HepG2 (cell line): ENCODE measurements at regions not wholly inside any gene's neighbourhood (a gene's known extent, or its start where the extent isn't known, plus 50 kb on each side); places are given as distances from the start of the nearest gene placed in this dataset.

ENCODE experiments used
- ATAC-seq: fragments of 200-7000 bp; cut with Tn5 transposase; 3 replicates; pipeline ENCODE4 v1.9.1; 2020; ENCODE audit warnings: mild to moderate bottlenecking, moderate library complexity
- BruUV-seq: library from RNA; stranded (reverse); fragments of 400-500 nt; replicated peaks from 2 replicates; lab custom pipeline; 2021; lab: Mats Ljungman, UMichigan
- CTCF ChIA-PET: fragments of 300-600 bp; formaldehyde crosslinking; extraction: SDS; loops from one replicate; lab custom pipeline; 2021; ENCODE audit warnings: low total read pairs, inconsistent platforms, low intra/inter-chr PET ratio; lab: Yijun Ruan, JAX
- POLR2A ChIA-PET: fragments of 350-600 bp; sonication (Branson Sonifier 250); formaldehyde crosslinking; loops from one replicate; lab custom pipeline; 2020; ENCODE audit warnings: antibody characterized with exemption, inconsistent platforms; lab: Yijun Ruan, JAX
- DNase-seq: peaks from one replicate; pipeline ENCODE4 v3.0.0-alpha.2; 2015; ENCODE audit warnings: low spot score
- FAIRE-seq: peaks from 3 replicates; lab custom pipeline; 2011; peaks lifted over from hg19 to GRCh38; lab: Jason Lieb, UNC
- H2AFZ ChIP-seq: one replicate; pipeline ENCODE4 v1.6.1; 2011; ENCODE audit warnings: low read length, inconsistent platforms
- H3K27ac ChIP-seq: fragments of 300-600 bp; 3 replicates; pipeline ENCODE4 v1.8.0; 2011; ENCODE audit warnings: mixed run types, mild to moderate bottlenecking, mixed read lengths, low read length, inconsistent platforms; ENCODE audit not compliant: insufficient read depth; ENCODE audit errors: extremely low read length
- H3K27me3 ChIP-seq, 2 experiments: fragments of 200-600 bp in 1 of 2; 2 replicates in 1 of 2; 3 replicates in 1 of 2; pipeline versions ENCODE4 v1.6.0 to v1.8.0; 2011; ENCODE audit warnings: low read length in 2 of 2, mild to moderate bottlenecking in 2 of 2, moderate library complexity in 2 of 2, inconsistent platforms in 1 of 2; ENCODE audit not compliant: insufficient read depth in 2 of 2, control insufficient read depth in 1 of 2
- H3K36me3 ChIP-seq, 2 experiments: fragments of 200-600 bp in 1 of 2; replicated peaks in 1 of 2; 2 replicates in 1 of 2; 3 replicates in 1 of 2; pipeline versions ENCODE4 v1.5.1 to v1.8.0; 2011; ENCODE audit warnings: low read length in 2 of 2, inconsistent platforms in 1 of 2; ENCODE audit not compliant: insufficient read depth in 2 of 2, control insufficient read depth in 1 of 2
- H3K4me1 ChIP-seq: 2 replicates; pipeline ENCODE4 v1.5.1; 2012; ENCODE audit warnings: low read length, inconsistent platforms; ENCODE audit not compliant: insufficient read depth
- H3K4me2 ChIP-seq: 2 replicates; pipeline ENCODE4 v1.6.0; 2011; ENCODE audit warnings: low read depth, low read length, inconsistent platforms
- H3K4me3 ChIP-seq, 3 experiments: fragments of 200-600 bp in 1 of 3; sonication (generic), shearing (Covaris generic) in 1 of 3; replicated peaks in 1 of 3; 2 replicates each; pipeline ENCODE4 v1.5.1; 2011 to 2016; ENCODE audit warnings: low read length in 3 of 3, inconsistent platforms in 2 of 3, low read depth in 2 of 3, mild to moderate bottlenecking in 2 of 3, control low read depth in 1 of 3, mixed read lengths in 1 of 3; ENCODE audit not compliant: insufficient read depth in 1 of 3
- H3K79me2 ChIP-seq: one replicate; pipeline ENCODE4 v1.6.1; 2011; ENCODE audit warnings: low read length, inconsistent platforms; ENCODE audit not compliant: insufficient read depth
- H3K9ac ChIP-seq: 2 replicates; pipeline ENCODE4 v1.6.0; 2011; ENCODE audit warnings: mild to moderate bottlenecking, low read depth, low read length, inconsistent platforms; ENCODE audit not compliant: insufficient read depth
- H3K9me3 ChIP-seq: 2 replicates; pipeline ENCODE4 v1.5.1; 2012; ENCODE audit warnings: mild to moderate bottlenecking, low read length
- H4K20me1 ChIP-seq: 2 replicates; pipeline ENCODE4 v1.6.0; 2011; ENCODE audit warnings: inconsistent platforms, mild to moderate bottlenecking, low read length, moderate library complexity; ENCODE audit not compliant: insufficient read depth
- BHLHE40 ChIP-seq: IDR thresholded peaks from 2 replicates; pipeline ENCODE4 v1.6.1; 2011; ENCODE audit warnings: low read length, improper control_type of control experiment
- BRCA1 ChIP-seq: sonication (generic); formaldehyde crosslinking; IDR thresholded peaks from 2 replicates; pipeline ENCODE4 v1.4.0; 2020; ENCODE audit warnings: missing genetic modification reagents
- SIX4 ChIP-seq: sonication (generic); formaldehyde crosslinking; IDR thresholded peaks from 2 replicates; pipeline ENCODE4 v1.4.0; 2020; ENCODE audit warnings: missing genetic modification reagents
- SMAD9 ChIP-seq: sonication (generic); formaldehyde crosslinking; IDR thresholded peaks from 2 replicates; pipeline ENCODE4 v1.5.1; 2020; ENCODE audit warnings: mild to moderate bottlenecking, missing genetic modification reagents
- TCF7L2 ChIP-seq: IDR thresholded peaks from 2 replicates; pipeline ENCODE4 v1.6.1; 2011; ENCODE audit warnings: mild to moderate bottlenecking, low read depth, low read length, moderate library complexity
- TP53 ChIP-seq: sonication (generic); formaldehyde crosslinking; conservative IDR thresholded peaks from 2 replicates; pipeline ENCODE4 v1.4.0; 2020; ENCODE audit warnings: missing genetic modification reagents
- TSC22D2 ChIP-seq: sonication (generic); formaldehyde crosslinking; IDR thresholded peaks from 2 replicates; pipeline ENCODE4 v1.5.1; 2020; ENCODE audit warnings: missing genetic modification reagents, mild to moderate bottlenecking, borderline replicate concordance
- ZSCAN12 ChIP-seq: sonication (generic); formaldehyde crosslinking; IDR thresholded peaks from 2 replicates; pipeline ENCODE4 v1.9.0; 2021; ENCODE audit warnings: mild to moderate bottlenecking, missing genetic modification reagents
- WGBS: methylation state at CpG from one replicate; pipeline ENCODE4 v1.1.6; 2017; ENCODE audit warnings: low lambda C conversion rate; 5-methylcytosine and 5-hydroxymethylcytosine counted together
- in situ Hi-C: cut with HindIII; loops from 2 replicates; pipeline ENCODE4 v1.10.0; 2017; ENCODE audit warnings: low pct_unique_long_range_greater_than_20kb; ENCODE audit not compliant: extremely low pct_ligation_motif_present
- intact Hi-C: fragments of 100-400 bp; cut with micrococcal nuclease; formaldehyde crosslinking; loops from one replicate; pipeline ENCODE4 v1.10.0; 2022; ENCODE audit not compliant: unreplicated experiment
- TF ChIP-seq, protein P1 (sequence below): sonication (generic); formaldehyde crosslinking; IDR thresholded peaks from one replicate; pipeline ENCODE4 v1.5.1; 2020; ENCODE audit warnings: mild to moderate bottlenecking, missing genetic modification reagents; ENCODE audit errors: not compliant biosample characterization
- TF ChIP-seq, protein P2 (sequence below): sonication (generic); formaldehyde crosslinking; IDR thresholded peaks from 2 replicates; pipeline ENCODE4 v1.9.0; 2021; ENCODE audit warnings: missing genetic modification reagents, borderline replicate concordance
- TF ChIP-seq, protein P3 (sequence below): sonication (generic); formaldehyde crosslinking; IDR thresholded peaks from 2 replicates; pipeline ENCODE4 v1.5.0; 2020; ENCODE audit warnings: mild to moderate bottlenecking, missing genetic modification reagents

DNA sequence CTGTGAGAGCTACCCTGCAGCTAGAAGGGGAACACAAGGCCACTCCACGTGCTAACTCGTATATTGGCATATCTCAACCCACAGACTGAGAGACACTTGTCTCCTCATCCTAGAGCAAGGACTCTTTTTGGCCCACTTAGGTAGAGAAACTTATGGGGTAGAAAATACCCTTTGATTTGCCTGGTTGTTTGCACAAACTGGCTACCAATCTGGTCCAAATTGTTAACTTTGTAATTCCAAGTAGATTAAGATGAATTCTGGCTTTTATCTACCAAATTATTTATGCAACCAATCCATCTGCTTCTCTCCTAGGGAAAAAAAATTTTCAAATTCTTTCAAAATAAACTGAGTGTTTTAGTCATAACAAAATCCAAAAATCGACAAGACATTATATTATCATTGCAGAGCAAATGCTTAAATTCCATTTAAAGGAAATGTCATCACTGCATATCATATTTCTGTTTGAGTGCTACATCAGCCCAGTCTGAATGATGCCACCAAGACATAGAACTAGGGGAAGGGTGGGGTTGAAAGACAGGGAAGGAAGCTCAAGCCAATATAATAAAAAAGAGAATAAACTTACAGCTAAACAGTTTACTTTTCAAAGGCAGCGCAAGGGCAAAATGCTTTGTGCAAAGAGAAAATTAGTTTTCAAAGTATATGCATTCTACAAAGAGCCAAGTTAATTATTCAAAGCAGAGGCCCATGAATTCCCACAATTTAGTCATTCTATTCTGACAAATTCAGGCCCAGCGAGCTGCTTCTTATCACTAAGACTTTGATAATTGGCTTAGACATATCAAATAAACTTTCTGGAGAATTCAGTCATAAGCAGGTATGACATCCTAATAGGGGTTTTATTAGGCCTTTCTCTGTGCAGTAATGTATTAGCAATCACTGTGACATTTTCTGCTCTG lies 198.0 kb downstream of the CAAP1 start:
- H3K36me3 ChIP-seq: no peaks in the 10 kb centered on the region
- H3K4me2 ChIP-seq: no peak overlapping the region
- no peaks in the 10 kb centered on the region for H4K20me1 ChIP-seq
- DNase-seq (no peak), ATAC-seq (no peak), FAIRE-seq (no peak)
- no peaks in the 10 kb centered on the region for H3K4me1 ChIP-seq
- ChIA-PET POLR2A (no interaction called here), CTCF (no interaction called here)
- H3K27ac ChIP-seq: no peak overlapping the region
- 16% methylated on average over 5 of the region's 5 CpGs for WGBS
- no TSS peak for BruUV-seq
- H3K4me3 ChIP-seq: no peak overlapping the region
- intact Hi-C loops (loop anchor here (10.0 kb wide), 1 partner anchor 60 kb away; no protein-coding TSS in a partner anchor), in situ Hi-C loops (no loop called here)
- H3K9me3 ChIP-seq: peaks cover 11% of the 10 kb centered on the region; the same call in 1 of the 2 replicates
- H3K9ac ChIP-seq: no peak overlapping the region
- no peak overlapping the region for H2AFZ ChIP-seq
- no peaks in the 10 kb centered on the region for H3K79me2 ChIP-seq
- H3K27me3 ChIP-seq: no peaks in the 10 kb centered on the region
- TF ChIP-seq SMAD9 (CRISPR knock-in tag): no peak
- TF ChIP-seq ZSCAN12 (CRISPR knock-in tag): no peak
- TF ChIP-seq TP53 (CRISPR knock-in tag): no peak
- no peak for TF ChIP-seq SIX4 (CRISPR knock-in tag)
- TF ChIP-seq TCF7L2: no peak
- TF ChIP-seq, protein P1, sequence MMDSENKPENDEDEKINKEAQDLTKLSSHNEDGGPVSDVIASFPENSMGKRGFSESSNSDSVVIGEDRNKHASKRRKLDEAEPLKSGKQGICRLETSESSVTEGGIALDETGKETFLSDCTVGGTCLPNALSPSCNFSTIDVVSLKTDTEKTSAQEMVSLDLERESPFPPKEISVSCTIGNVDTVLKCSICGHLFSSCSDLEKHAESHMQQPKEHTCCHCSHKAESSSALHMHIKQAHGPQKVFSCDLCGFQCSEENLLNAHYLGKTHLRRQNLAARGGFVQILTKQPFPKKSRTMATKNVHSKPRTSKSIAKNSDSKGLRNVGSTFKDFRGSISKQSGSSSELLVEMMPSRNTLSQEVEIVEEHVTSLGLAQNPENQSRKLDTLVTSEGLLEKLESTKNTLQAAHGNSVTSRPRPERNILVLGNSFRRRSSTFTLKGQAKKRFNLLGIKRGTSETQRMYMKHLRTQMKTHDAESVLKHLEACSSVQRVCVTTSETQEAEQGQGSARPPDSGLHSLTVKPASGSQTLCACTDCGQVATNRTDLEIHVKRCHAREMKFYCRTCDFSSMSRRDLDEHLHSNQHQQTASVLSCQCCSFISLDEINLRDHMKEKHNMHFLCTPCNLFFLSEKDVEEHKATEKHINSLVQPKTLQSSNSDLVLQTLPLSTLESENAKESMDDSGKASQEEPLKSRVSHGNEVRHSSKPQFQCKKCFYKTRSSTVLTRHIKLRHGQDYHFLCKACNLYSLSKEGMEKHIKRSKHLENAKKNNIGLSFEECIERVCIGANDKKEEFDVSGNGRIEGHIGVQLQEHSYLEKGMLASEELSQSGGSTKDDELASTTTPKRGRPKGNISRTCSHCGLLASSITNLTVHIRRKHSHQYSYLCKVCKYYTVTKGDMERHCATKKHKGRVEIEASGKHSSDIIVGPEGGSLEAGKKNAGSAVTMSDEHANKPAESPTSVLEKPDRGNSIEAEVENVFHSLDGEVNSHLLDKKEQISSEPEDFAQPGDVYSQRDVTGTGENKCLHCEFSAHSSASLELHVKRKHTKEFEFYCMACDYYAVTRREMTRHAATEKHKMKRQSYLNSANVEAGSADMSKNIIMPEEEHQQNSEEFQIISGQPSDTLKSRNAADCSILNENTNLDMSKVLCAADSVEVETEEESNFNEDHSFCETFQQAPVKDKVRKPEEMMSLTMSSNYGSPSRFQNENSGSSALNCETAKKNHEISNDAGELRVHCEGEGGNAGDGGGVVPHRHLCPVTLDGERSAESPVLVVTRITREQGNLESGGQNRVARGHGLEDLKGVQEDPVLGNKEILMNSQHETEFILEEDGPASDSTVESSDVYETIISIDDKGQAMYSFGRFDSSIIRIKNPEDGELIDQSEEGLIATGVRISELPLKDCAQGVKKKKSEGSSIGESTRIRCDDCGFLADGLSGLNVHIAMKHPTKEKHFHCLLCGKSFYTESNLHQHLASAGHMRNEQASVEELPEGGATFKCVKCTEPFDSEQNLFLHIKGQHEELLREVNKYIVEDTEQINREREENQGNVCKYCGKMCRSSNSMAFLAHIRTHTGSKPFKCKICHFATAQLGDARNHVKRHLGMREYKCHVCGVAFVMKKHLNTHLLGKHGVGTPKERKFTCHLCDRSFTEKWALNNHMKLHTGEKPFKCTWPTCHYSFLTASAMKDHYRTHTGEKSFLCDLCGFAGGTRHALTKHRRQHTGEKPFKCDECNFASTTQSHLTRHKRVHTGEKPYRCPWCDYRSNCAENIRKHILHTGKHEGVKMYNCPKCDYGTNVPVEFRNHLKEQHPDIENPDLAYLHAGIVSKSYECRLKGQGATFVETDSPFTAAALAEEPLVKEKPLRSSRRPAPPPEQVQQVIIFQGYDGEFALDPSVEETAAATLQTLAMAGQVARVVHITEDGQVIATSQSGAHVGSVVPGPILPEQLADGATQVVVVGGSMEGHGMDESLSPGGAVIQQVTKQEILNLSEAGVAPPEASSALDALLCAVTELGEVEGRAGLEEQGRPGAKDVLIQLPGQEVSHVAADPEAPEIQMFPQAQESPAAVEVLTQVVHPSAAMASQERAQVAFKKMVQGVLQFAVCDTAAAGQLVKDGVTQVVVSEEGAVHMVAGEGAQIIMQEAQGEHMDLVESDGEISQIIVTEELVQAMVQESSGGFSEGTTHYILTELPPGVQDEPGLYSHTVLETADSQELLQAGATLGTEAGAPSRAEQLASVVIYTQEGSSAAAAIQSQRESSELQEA: no peak
- TF ChIP-seq, protein P2, sequence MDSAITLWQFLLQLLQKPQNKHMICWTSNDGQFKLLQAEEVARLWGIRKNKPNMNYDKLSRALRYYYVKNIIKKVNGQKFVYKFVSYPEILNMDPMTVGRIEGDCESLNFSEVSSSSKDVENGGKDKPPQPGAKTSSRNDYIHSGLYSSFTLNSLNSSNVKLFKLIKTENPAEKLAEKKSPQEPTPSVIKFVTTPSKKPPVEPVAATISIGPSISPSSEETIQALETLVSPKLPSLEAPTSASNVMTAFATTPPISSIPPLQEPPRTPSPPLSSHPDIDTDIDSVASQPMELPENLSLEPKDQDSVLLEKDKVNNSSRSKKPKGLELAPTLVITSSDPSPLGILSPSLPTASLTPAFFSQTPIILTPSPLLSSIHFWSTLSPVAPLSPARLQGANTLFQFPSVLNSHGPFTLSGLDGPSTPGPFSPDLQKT (CRISPR knock-in tag): no peak
- TF ChIP-seq, protein P3, sequence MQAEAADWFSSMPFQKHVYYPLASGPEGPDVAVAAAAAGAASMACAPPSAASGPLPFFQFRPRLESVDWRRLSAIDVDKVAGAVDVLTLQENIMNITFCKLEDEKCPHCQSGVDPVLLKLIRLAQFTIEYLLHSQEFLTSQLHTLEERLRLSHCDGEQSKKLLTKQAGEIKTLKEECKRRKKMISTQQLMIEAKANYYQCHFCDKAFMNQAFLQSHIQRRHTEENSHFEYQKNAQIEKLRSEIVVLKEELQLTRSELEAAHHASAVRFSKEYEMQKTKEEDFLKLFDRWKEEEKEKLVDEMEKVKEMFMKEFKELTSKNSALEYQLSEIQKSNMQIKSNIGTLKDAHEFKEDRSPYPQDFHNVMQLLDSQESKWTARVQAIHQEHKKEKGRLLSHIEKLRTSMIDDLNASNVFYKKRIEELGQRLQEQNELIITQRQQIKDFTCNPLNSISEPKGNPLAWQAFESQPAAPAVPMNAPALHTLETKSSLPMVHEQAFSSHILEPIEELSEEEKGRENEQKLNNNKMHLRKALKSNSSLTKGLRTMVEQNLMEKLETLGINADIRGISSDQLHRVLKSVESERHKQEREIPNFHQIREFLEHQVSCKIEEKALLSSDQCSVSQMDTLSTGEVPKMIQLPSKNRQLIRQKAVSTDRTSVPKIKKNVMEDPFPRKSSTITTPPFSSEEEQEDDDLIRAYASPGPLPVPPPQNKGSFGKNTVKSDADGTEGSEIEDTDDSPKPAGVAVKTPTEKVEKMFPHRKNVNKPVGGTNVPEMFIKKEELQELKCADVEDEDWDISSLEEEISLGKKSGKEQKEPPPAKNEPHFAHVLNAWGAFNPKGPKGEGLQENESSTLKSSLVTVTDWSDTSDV: no peak
- no peak for TF ChIP-seq TSC22D2 (CRISPR knock-in tag)
- no peak for TF ChIP-seq BHLHE40
- no peak for TF ChIP-seq BRCA1
